Skin epidermis (tissue), 12 donors: ENCODE measurements at regions not wholly inside any gene's neighbourhood (a gene's known extent, or its start where the extent isn't known, plus 50 kb on each side); places are given as distances from the start of the nearest gene placed in this dataset.

Source experiments
- H3K27ac ChIP-seq, 21 experiments: fragments of 200-600 bp; sonication (generic) in 11 of 21; one replicate each; pipeline ENCODE4 v1.5.0; 2020; ENCODE audit warnings: mild to moderate bottlenecking in 3 of 21, inconsistent platforms in 2 of 21, moderate library complexity in 2 of 21
- H3K4me3 ChIP-seq, 7 experiments: fragments of 200-600 bp; sonication (generic) in 2 of 7; one replicate each; pipeline ENCODE4 v1.5.0; 2020; ENCODE audit warnings: inconsistent platforms in 2 of 7, mild to moderate bottlenecking in 2 of 7, moderate library complexity in 1 of 7

DNA sequence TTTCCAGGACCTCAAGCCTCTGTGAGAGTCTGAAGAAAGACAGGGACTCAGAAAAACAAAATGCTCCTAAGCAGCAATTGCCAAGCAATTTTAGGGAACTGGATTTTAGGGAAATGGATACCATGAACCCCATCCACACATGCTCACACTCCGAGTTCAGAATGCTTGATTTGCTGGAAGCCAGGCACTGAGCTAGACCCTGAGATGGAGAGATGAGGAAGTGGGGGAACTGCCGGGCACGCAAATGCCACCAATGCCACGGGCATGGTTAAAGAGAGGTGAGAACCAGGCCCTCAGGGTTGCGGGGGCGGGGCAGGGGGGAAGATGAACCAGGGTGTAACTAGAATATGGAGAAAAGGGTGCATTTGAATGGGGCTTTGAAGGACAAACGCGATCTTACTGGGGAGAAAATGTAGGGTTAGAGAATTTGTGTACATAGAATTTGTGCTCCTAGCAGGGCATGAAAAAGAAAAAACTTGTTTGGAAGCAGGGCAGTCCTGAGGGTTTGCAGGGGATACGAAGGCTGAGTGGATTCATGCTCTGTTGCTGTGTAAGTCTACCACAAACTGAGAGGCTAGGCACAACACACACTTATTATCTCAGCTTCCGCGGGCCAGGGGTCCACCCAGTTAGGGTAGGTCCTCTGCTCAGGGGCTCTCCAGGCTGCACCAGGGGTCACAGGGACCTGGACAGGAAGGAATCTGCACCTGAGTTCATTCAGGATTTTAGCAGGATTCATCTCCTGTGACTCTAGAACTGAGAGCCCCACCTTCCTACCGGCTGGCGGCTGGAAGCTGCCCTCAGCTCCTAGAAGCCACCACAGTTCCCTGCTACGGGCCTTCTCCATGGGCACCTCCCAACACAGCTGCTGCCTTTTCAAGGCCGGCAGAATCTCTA is 108.0 kb downstream of the SNX5 start:
- H3K27ac ChIP-seq, result no peak overlapping the region

GRCh38 chr20:17859616-17860232 is 108.9 kb downstream of the SNX5 start:
- no peak overlapping the region for H3K4me3 ChIP-seq
- H3K27ac ChIP-seq, result no peak overlapping the region

More for the DNA sequence above, 108.0 kb downstream of the SNX5 start:
- no peak overlapping the region for H3K4me3 ChIP-seq

GRCh38 chr20:17859002-17859615 is 109.5 kb downstream of the SNX5 start:
- H3K27ac ChIP-seq, result no peak overlapping the region
- H3K4me3 ChIP-seq, result no peak overlapping the region

- H3K27ac ChIP-seq, result no peak overlapping the region
- no peak overlapping the region for H3K4me3 ChIP-seq
Measured at GRCh38 chr20:17858450-17859001, 110.1 kb downstream of the SNX5 start.

DNA sequence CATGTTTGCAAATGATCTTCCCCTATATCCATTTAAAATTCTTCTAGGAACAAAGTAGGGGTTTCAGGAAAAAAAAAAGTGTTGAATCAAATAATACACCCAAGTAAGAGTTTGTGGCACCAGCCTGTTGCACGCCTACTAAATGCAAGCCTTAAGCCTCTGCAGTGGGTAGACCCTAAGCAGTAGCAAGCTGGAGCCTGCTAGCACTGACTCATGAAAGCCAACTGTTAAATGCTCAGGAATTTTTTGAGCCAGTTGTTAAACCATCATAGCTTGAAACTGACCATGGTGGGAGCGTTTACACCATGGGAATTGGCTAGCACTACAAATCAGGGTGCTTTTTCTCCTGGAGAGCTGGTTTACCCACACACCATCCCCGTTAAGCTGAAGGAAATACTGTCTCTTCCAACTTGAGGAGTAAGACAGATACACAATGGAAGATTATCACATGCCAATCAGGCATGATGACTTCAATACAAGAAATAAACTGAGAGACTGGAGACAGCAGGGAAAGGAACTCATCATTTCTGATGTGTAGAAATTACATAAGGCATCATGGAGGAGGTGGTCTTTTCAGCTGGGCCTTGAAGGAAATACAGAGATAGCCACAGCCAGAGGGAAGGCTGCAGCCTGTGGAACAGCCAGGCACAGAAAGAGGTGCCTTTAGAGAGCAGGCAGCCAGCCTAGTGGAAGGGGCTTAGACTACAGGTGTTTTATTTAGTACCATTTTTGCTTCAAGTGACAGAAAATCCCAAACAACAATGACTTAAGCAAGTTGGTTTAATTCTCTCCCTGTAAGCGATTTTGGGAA is 110.8 kb downstream of the SNX5 start:
- no peak overlapping the region for H3K27ac ChIP-seq
- no peak overlapping the region for H3K4me3 ChIP-seq

- H3K27ac ChIP-seq, result peak overlapping the region in 1 of 21 experiments; percentile 1
- H3K4me3 ChIP-seq, result no peak overlapping the region
Measured at GRCh38 chr20:17856837-17857605, 111.6 kb downstream of the SNX5 start.

DNA sequence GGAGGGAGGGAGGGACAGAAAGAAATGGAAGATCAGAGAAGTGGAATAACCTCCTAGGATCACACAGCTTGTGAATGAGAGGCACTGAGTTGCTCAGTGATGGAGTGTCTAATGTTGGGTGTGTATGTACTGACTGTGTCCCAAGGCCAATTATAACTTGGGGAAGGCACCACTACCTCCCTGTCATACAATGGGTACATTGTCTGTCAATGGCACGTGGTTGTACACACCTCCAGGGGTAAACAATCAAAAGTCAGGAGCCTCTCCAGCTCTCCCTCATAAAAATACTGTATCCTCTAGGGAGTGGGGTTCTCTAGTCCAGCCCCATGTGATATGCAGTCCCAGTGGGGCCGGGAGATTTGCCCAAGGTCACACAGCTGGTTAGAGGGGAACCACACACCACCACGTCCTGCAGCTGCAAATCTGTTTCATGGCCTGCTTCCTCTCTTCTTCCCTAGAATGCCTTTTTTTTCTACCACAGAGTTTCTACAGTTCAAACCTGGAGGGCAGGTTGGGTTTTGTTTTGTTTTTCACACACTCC is 112.5 kb downstream of the SNX5 start:
- peak overlapping the region in 2 of 21 experiments; percentile 1 to 10 for H3K27ac ChIP-seq
- no peak overlapping the region for H3K4me3 ChIP-seq

DNA sequence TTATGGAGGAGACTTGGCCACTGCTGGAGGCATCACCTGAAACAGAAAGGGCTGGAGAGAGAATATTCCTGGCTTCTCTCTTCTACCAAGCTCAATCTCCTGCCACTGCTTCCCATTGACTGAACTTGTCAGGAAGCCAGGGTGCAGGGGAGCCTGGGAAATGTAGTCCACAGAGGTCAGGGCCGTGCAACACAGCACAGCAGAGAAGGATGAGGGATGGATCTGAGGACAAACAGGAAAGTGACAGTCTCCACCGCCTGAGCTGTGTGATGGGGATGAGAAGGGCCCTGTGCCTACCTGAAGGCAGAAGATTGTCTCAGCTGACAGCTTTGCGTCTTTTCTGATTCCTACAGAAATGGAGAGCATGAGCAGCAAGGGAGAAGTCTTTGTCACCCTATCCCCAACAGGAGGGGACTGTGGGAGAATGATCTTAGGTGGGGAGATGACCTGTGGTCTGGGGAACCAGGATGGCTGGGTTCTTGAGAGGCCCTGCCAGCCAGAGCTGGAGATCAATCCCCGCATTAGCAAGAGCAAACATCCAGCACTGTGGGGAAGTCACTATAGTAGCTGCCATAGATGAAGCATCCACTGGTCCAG is 114.2 kb downstream of the SNX5 start:
- Histone ChIP-seq H3K27ac (no peak overlapping the region), H3K4me3 (no peak overlapping the region)

DNA sequence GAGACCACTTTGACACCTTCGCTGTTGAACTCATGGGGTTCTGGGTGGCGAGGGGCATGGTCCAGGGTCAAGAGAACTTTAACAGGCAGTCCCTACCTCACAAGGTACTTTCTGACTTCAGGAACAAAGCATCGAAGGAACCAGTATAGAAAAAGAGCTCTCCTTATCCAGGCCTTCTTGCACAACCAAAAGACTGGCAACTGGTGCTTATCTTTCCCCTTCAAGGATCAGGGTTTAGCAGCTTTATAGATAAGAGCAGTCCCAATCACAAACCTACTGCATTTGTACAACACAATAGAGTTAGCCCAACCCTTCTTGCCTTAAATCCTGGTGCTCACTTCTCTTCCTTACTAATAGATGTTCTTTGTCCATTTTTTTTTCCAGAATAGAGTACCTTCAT is 116.3 kb downstream of the SNX5 start:
- H3K27ac ChIP-seq, result no peak overlapping the region
- no peak overlapping the region for H3K4me3 ChIP-seq

DNA sequence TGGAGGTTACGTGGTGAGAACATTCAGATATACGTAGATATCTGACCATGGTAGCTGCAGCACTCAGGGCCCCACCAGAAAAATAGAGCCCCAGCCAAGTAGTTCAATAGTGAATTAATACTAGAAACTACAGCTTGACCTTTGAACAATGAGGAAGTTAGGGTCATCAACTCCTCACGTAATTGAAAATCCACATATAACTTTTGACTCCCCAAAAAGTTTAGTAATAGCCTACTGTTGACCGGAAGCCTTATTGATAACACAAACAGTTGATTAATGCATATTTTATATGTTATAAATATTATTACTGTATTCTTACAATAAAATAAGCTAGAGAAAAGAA is 117.9 kb downstream of the SNX5 start:
- no peak overlapping the region for H3K4me3 ChIP-seq
- peak overlapping the region in 7 of 21 experiments; percentile 20 to 82 (median 58) for H3K27ac ChIP-seq

- H3K4me3 ChIP-seq, result no peak overlapping the region
- H3K27ac ChIP-seq, result peak overlapping the region in 19 of 21 experiments; percentile 1 to 82 (median 52)
Measured at GRCh38 chr20:17849901-17850683, 118.5 kb downstream of the SNX5 start.

- H3K27ac ChIP-seq, result peak overlapping the region in 18 of 21 experiments; percentile 0 to 82 (median 50)
- no peak overlapping the region for H3K4me3 ChIP-seq
Measured at GRCh38 chr20:17849138-17849900, 119.3 kb downstream of the SNX5 start.

- no peak overlapping the region for H3K4me3 ChIP-seq
- H3K27ac ChIP-seq, result peak overlapping the region in 5 of 21 experiments; percentile 17 to 82 (median 62)
Measured at GRCh38 chr20:17848249-17849048, 120.1 kb downstream of the SNX5 start.

DNA sequence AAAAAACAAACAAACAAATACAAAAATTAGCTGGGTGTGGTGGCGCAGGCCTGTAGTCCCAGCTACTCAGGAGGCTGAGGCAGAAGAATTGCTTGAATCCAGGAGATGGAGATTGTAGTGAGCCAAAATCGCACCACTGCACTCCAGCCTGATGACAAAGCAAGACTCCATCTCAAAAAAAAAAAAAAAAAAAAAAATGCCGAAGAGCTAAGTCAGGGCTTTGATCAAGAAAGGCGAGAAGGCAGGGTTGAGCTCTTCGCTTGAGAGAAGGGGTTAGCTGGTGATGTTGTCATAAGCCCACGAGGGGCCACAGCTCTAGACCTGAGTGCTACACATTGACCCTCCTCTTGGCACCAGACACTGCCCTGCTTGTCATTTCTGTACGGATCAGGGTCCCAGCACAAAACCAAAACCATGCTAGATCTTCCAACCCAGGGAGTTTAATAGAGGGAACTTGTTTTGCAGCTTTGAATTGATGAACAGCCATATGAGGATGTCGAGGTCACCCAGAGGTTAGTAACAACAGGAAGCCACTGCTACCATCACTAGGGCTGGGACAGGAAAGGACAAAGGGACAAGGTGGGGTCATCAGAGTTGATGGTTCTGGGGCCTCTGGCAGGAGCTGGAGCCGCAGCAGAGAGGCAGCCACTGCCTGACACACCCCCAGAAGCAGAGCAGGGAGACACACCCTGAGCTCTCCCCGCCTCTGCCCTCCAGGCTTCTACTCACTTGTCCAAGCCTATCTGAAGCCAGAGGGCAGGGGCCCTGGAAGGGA is 122.7 kb downstream of the SNX5 start:
- Histone ChIP-seq H3K4me3 (no peak overlapping the region), H3K27ac (no peak overlapping the region)
